WERI-Rb-1 (cell line): ENCODE measurements at regions not wholly inside any gene's neighbourhood (a gene's known extent, or its start where the extent isn't known, plus 50 kb on each side); places are given as distances from the start of the nearest gene placed in this dataset.

Experiments
- DNase-seq: peaks from one replicate; pipeline ENCODE4 v3.0.0-alpha.2; 2020
- H3K27ac ChIP-seq: fragments of 250-450 bp; sonication (Bioruptor Pico); 2 replicates; pipeline ENCODE4 v1.5.1; 2020; ENCODE audit warnings: mild to moderate bottlenecking, moderate library complexity
- H3K27me3 ChIP-seq: fragments of 250-450 bp; sonication (Bioruptor Pico); 2 replicates; pipeline ENCODE4 v1.5.1; 2021; ENCODE audit warnings: mild to moderate bottlenecking, low read depth, moderate library complexity; ENCODE audit not compliant: insufficient read depth, severe bottlenecking
- H3K36me3 ChIP-seq: fragments of 250-450 bp; sonication (Bioruptor Pico); 2 replicates; pipeline ENCODE4 v1.5.1; 2020; ENCODE audit warnings: mild to moderate bottlenecking, moderate library complexity
- H3K4me3 ChIP-seq: 2 replicates; pipeline ENCODE4 v1.5.1; 2011; ENCODE audit warnings: low read depth, mild to moderate bottlenecking, control low read depth, low read length
- H3K9me3 ChIP-seq: fragments of 250-450 bp; sonication (Bioruptor Pico); 2 replicates; pipeline ENCODE4 v1.5.1; 2021; ENCODE audit warnings: mild to moderate bottlenecking, moderate library complexity; ENCODE audit not compliant: severe bottlenecking
- TF ChIP-seq, protein P1 (sequence below): IDR thresholded peaks from 2 replicates; pipeline ENCODE4 v1.5.1; 2011; ENCODE audit warnings: low read depth, mild to moderate bottlenecking, control low read depth, inconsistent platforms, low read length

DNA sequence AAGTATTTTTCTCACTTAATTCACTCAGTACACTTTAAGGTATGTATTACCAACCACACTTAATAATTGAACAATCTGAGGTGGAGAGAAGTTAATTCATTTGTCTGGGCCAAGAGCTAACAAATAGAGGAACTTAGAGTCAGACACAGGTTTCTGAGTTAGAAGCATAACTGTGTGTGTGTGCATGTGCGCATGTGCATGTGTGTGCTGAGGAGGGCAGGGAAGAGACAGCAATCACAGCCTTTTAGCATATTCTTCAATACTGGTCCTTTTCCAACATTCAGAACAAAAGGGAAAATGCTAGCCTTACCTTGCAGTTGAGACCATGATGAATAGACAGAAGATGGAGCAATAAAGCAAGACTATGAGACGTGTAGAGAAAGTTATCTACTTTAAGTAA lies 136.2 kb upstream of the ATP5MC3 start:
- Histone ChIP-seq H3K27me3 (peaks cover 2% of the 10 kb centered on the region), H3K36me3 (no peaks in the 10 kb centered on the region), H3K4me3 (no peak overlapping the region), H3K27ac (no peak overlapping the region), H3K9me3 (no peaks in the 10 kb centered on the region)
- TF ChIP-seq, protein P1, sequence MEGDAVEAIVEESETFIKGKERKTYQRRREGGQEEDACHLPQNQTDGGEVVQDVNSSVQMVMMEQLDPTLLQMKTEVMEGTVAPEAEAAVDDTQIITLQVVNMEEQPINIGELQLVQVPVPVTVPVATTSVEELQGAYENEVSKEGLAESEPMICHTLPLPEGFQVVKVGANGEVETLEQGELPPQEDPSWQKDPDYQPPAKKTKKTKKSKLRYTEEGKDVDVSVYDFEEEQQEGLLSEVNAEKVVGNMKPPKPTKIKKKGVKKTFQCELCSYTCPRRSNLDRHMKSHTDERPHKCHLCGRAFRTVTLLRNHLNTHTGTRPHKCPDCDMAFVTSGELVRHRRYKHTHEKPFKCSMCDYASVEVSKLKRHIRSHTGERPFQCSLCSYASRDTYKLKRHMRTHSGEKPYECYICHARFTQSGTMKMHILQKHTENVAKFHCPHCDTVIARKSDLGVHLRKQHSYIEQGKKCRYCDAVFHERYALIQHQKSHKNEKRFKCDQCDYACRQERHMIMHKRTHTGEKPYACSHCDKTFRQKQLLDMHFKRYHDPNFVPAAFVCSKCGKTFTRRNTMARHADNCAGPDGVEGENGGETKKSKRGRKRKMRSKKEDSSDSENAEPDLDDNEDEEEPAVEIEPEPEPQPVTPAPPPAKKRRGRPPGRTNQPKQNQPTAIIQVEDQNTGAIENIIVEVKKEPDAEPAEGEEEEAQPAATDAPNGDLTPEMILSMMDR, result no peak
- no peak for DNase-seq

- no peak overlapping the region for H3K27ac ChIP-seq
- no peaks in the 10 kb centered on the region for H3K36me3 ChIP-seq
- H3K4me3 ChIP-seq, result no peak overlapping the region
- no peak for DNase-seq
- no peaks in the 10 kb centered on the region for H3K9me3 ChIP-seq
- TF ChIP-seq, protein P1, result no peak
- H3K27me3 ChIP-seq, result peaks cover 8% of the 10 kb centered on the region
Measured at GRCh38 chr2:175312137-175312536, 130.6 kb upstream of the ATP5MC3 start.

- TF ChIP-seq, protein P1, result no peak
Measured at GRCh38 chr2:175310813-175311504, 129.4 kb upstream of the ATP5MC3 start.

DNA sequence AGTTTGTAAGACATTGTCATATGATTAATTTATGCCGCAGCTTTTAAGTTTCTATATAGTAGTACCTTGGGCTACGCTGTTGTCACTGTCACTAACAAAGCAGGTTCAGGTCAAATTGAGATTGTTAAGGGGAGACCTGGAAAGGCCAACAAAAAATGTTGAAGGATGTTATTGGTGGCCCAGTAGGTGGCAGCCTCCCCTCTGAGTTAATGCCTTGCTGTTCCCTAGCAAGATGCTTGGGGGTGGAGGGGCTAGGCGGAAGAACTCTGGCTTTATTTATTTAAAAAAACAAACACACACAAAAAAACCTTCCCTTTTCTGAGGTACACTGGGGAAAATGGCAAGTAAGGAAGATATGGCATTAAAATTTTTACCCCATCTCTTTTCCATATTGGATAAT lies 128.3 kb upstream of the ATP5MC3 start:
- peaks cover 8% of the 10 kb centered on the region for H3K27me3 ChIP-seq
- no peaks in the 10 kb centered on the region for H3K9me3 ChIP-seq
- H3K36me3 ChIP-seq, result no peaks in the 10 kb centered on the region
- TF ChIP-seq, protein P1, result peak; percentile 64
- no peak overlapping the region for H3K27ac ChIP-seq
- peak; percentile 53 for DNase-seq
- no peak overlapping the region for H3K4me3 ChIP-seq

More at GRCh38 chr2:175310813-175311504, 129.4 kb upstream of the ATP5MC3 start:
- Histone ChIP-seq H3K4me3 (no peak overlapping the region), H3K9me3 (no peaks in the 10 kb centered on the region), H3K27ac (no peak overlapping the region), H3K36me3 (no peaks in the 10 kb centered on the region), H3K27me3 (peaks cover 8% of the 10 kb centered on the region)
- no peak for DNase-seq

DNA sequence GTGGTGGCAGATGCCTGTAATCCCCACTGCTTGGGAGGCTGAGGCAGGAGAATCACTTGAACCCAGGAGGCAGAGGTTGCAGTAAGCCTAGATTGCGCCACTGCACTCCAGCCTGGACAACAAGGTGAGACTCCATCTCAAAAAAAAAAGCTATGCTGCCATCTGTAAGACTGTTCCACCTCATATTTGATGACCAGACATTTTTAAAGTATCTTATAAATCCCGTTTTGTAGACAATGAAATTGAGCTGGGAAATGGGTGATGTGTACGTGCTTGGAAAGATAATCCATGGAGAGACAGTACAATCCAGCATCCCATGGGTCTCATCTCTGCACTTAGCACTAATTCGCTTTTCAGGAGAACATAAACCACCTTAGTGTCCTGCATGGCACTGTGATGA lies 126.5 kb upstream of the ATP5MC3 start:
- TF ChIP-seq, protein P1, result no peak

DNA sequence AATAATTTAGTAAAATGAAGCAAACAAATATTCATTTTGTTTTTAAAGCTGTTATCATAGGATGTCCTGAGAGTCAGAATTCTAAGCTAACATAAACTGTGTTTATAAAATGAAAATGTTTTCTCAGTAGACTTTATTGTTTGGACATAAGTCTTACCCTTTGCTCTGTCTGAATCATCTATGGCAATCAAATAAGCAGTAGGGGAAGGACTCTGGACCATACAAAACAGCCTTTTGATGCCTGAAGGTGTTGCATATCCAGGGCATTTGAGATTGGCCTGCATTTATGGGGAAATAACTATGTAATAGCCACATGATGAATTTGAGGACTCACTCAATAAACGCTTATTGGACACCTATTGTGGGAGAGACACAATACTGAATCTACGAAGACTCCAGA lies 123.0 kb upstream of the ATP5MC3 start:
- H3K27ac ChIP-seq, result no peak overlapping the region
- no peaks in the 10 kb centered on the region for H3K9me3 ChIP-seq
- H3K4me3 ChIP-seq, result no peak overlapping the region
- DNase-seq, result no peak
- H3K36me3 ChIP-seq, result no peaks in the 10 kb centered on the region
- TF ChIP-seq, protein P1, result no peak
- H3K27me3 ChIP-seq, result no peaks in the 10 kb centered on the region

More for the DNA sequence above, 126.5 kb upstream of the ATP5MC3 start:
- Histone ChIP-seq H3K27me3 (peaks cover 8% of the 10 kb centered on the region), H3K9me3 (no peaks in the 10 kb centered on the region), H3K4me3 (no peak overlapping the region), H3K27ac (no peak overlapping the region), H3K36me3 (no peaks in the 10 kb centered on the region)
- no peak for DNase-seq
